ENCODE measurements at regions not wholly inside any gene's neighbourhood (a gene's known extent, or its start where the extent isn't known, plus 50 kb on each side); places are given as distances from the start of the nearest gene placed in this dataset.

DNA sequence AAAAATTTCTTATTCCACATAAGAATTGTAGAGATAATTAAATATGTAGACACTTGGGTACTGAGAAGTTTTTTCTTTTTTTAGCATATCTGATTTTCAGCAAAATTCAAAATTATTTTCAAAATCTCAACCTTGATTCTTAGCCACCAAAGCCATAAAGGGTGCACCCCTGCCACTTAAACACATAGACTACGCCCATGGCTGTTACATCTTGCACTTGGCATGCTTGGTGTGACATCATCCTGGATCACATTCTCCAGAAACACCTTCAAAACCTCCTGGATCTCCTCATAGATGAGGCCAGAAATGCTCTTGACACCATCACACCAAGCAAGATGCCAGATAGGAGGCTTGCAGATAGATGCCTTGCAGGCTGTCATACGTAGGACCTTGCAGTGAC, 89.1 kb upstream of the KLF14 start:
- TF ChIP-seq, protein P1, sequence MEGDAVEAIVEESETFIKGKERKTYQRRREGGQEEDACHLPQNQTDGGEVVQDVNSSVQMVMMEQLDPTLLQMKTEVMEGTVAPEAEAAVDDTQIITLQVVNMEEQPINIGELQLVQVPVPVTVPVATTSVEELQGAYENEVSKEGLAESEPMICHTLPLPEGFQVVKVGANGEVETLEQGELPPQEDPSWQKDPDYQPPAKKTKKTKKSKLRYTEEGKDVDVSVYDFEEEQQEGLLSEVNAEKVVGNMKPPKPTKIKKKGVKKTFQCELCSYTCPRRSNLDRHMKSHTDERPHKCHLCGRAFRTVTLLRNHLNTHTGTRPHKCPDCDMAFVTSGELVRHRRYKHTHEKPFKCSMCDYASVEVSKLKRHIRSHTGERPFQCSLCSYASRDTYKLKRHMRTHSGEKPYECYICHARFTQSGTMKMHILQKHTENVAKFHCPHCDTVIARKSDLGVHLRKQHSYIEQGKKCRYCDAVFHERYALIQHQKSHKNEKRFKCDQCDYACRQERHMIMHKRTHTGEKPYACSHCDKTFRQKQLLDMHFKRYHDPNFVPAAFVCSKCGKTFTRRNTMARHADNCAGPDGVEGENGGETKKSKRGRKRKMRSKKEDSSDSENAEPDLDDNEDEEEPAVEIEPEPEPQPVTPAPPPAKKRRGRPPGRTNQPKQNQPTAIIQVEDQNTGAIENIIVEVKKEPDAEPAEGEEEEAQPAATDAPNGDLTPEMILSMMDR (IDR thresholded peaks at IDR 0.05) = no peak
- TF ChIP-seq POLR2A (IDR thresholded peaks at IDR 0.05) = no peak
- no peaks in the 10 kb centered on the region for H3K27me3 ChIP-seq
- H3K4me1 ChIP-seq = no peaks in the 10 kb centered on the region
- H3K36me3 ChIP-seq = no peaks in the 10 kb centered on the region
- H3K4me3 ChIP-seq = no peak overlapping the region
- H3K9me3 ChIP-seq = peaks cover 0 to 10% (median 0%) of the 10 kb centered on the region in 4 donors
- H3K27ac ChIP-seq = no peak overlapping the region
- no peak for DNase-seq

DNA sequence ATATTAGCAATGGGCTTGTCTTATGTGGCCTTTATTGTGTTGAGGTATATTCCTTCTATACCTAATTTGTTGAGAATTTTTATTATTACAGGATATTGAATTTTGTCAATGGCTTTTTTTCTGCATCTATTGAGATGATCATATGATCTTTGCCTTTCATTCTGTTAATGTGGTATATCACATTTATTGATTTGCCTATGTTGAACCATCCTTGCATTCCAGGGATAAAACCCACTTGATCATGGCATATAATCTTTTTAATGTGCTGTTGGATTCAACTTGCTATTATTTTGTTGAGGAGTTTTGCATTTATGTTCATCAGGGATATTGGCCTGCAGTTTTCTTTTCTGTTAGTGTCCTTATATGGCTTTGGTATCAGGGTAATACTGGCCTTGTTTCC, 91.8 kb upstream of the KLF14 start:
- no peak for DNase-seq
- TF ChIP-seq, protein P1 (IDR thresholded peaks at IDR 0.05) = no peak
- TF ChIP-seq POLR2A (IDR thresholded peaks at IDR 0.05) = no peak
- peaks cover 0 to 10% (median 0%) of the 10 kb centered on the region in 4 donors for H3K9me3 ChIP-seq
- no peaks in the 10 kb centered on the region for H3K27me3 ChIP-seq
- H3K27ac ChIP-seq = no peak overlapping the region
- H3K36me3 ChIP-seq = no peaks in the 10 kb centered on the region
- no peak overlapping the region for H3K4me3 ChIP-seq
- H3K4me1 ChIP-seq = no peaks in the 10 kb centered on the region

DNA sequence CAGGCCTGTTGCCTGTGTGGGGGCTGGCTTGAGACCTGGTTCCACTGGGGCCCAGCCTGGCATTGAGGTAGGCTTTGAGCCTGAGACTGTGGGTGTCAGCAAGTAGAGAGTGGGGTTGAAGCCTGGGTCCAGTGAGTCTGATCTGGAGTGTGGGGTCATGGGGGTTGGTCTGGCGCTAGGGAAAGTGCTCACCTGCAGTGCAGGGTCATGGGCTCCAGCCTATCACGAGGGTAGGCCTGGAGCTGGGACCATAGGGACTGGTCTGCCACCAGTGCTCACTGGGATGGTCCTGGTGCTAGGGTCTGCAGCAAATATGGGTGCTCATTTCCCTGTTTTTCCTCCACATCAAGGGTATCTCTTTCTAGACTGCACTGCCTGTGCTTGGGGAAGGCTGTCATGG, 95.4 kb upstream of the KLF14 start:
- peaks cover 0 to 10% (median 0%) of the 10 kb centered on the region in 4 donors for H3K9me3 ChIP-seq
- H3K27me3 ChIP-seq = no peaks in the 10 kb centered on the region
- H3K36me3 ChIP-seq = no peaks in the 10 kb centered on the region
- no peak overlapping the region for H3K27ac ChIP-seq
- no peak for DNase-seq
- TF ChIP-seq, protein P1 (IDR thresholded peaks at IDR 0.05) = no peak
- no peak for TF ChIP-seq POLR2A (IDR thresholded peaks at IDR 0.05)
- no peaks in the 10 kb centered on the region for H3K4me1 ChIP-seq
- H3K4me3 ChIP-seq = no peak overlapping the region

DNA sequence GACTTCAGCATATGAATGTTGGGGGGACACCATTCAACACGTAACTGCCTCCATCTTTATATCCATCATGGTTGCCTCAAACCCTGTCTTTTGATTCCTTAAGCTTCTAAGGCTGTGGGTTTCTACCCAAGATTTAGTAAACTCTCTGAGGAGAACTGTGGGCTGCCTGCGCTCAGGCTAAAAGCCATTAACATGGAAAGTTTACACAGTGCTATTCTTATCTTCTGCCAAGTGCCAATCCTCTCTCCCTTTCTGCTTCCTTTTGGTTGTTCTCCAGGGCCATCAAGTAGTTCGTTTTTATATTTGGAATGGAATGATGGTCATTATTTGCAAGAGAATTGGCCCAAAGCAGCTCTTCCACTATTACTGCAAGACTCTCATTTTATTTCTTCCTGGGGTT, 97.3 kb upstream of the KLF14 start:
- TF ChIP-seq, protein P1 (IDR thresholded peaks at IDR 0.05) = no peak
- TF ChIP-seq POLR2A (IDR thresholded peaks at IDR 0.05) = no peak
- Histone ChIP-seq H3K4me1 (no peaks in the 10 kb centered on the region), H3K4me3 (no peak overlapping the region), H3K36me3 (no peaks in the 10 kb centered on the region), H3K9me3 (peaks cover 0 to under 1% (median 0%) of the 10 kb centered on the region in 4 donors), H3K27ac (no peak overlapping the region), H3K27me3 (no peaks in the 10 kb centered on the region)
- no peak for DNase-seq

DNA sequence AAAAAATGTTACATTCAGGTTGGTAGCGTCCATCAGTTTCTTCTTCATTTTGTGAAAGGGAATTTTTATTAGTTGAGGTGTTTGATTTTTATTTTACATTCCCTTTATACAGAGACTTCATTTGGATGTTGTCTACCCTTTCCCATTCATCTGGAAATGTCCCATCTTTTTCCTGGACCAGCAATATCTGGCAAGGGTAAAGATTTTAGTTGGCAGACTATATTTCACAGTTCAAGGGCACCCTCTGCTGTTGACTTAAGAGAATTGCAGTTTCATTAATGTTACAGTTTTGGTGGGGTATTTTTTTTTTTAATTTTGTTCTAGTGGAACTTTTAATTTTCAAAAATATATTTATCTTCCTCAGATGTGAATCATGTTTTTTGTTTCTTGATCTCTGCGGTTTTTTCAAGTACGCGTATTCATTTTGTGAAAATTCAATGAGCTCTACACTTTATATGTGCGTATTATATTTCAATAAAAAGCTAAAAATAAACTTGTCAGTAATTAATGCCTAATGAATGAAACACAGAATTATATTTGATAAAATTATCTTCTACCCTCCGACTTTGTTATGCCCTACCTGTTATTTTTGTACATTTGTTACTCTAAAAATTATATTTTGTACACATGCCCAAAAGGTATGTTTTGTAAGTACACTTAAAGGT, 97.9 kb upstream of the KLF14 start:
- Histone ChIP-seq H3K27me3 (no peaks in the 10 kb centered on the region), H3K4me3 (no peak overlapping the region), H3K36me3 (no peaks in the 10 kb centered on the region), H3K9me3 (no peaks in the 10 kb centered on the region), H3K27ac (no peak overlapping the region), H3K4me1 (no peaks in the 10 kb centered on the region)
- DNase-seq = no peak
- no peak for TF ChIP-seq POLR2A (IDR thresholded peaks at IDR 0.05)
- TF ChIP-seq, protein P1 (IDR thresholded peaks at IDR 0.05) = peak; percentile 46 to 77 (median 70)

DNA sequence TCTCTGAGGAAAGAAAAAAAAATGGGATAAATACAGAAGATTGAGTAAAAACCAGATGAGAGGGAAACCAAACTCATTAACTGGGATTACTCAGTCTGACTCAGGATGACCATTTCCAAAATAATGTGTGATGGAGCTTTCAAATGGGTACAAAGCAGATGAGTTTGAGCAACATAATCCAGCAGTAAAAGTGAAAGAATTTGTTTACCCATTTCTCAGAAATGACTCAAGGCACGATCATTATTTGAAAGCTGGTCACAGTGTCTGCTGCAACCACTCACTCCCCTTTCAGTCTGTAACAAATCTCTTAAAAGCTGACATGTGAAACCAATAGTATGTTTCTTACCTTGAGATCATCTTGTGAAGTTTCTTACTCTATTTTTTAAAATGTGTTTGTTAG, 104.7 kb upstream of the KLF14 start:
- H3K9me3 ChIP-seq = no peaks in the 10 kb centered on the region
- no peaks in the 10 kb centered on the region for H3K27me3 ChIP-seq
- no peaks in the 10 kb centered on the region for H3K36me3 ChIP-seq
- H3K4me1 ChIP-seq = no peaks in the 10 kb centered on the region
- no peak overlapping the region for H3K4me3 ChIP-seq
- H3K27ac ChIP-seq = no peak overlapping the region
- no peak for DNase-seq
- no peak for TF ChIP-seq POLR2A (IDR thresholded peaks at IDR 0.05)
- TF ChIP-seq, protein P1 (IDR thresholded peaks at IDR 0.05) = no peak

Measured in Peyer's patch (tissue), 4 donors.